ENCODE measurements at regions not wholly inside any gene's neighbourhood (a gene's known extent, or its start where the extent isn't known, plus 50 kb on each side); places are given as distances from the start of the nearest gene placed in this dataset.

- no peak for ATAC-seq
- POLR2A ChIA-PET: no interaction called here
These were observed 71.3 kb upstream of the PGRMC2 start for GRCh38 chr4:128358913-128359279.

More at GRCh38 chr4:128358913-128359279, 71.3 kb upstream of the PGRMC2 start:
- Mint-ChIP-seq H3K4me1 (peaks cover 16% of the 10 kb centered on the region), H3K27me3 (ENCODE audit: low read depth) (no peaks in the 10 kb centered on the region), H3K36me3 (peaks cover 12% of the 10 kb centered on the region), H3K9me3 (peaks cover 13% of the 10 kb centered on the region), H3K4me3 (no peak overlapping the region), H3K27ac (no peak overlapping the region)
- DNase-seq (ENCODE audit: low spot score): no peak
- TF ChIP-seq HMGA2 (CRISPR knock-in tag; IDR thresholded peaks at IDR 0.05) (no peak), ZNF671 (CRISPR knock-in tag; IDR thresholded peaks at IDR 0.05) (no peak), ZNF317 (CRISPR knock-in tag; IDR thresholded peaks at IDR 0.05; ENCODE audit: borderline replicate concordance, low read depth) (no peak), GTF2I (CRISPR knock-in tag; conservative IDR thresholded peaks at IDR 0.05) (no peak), STAT6 (CRISPR knock-in tag; conservative IDR thresholded peaks at IDR 0.05; ENCODE audit: low read depth) (no peak), TEAD4 (CRISPR knock-in tag; IDR thresholded peaks at IDR 0.05) (no peak), PRDM15 (CRISPR knock-in tag; IDR thresholded peaks at IDR 0.05) (no peak), ZNF423 (CRISPR knock-in tag; IDR thresholded peaks at IDR 0.05) (no peak), ATF1 (CRISPR knock-in tag; IDR thresholded peaks at IDR 0.05) (no peak), SMAD3 (CRISPR knock-in tag; IDR thresholded peaks at IDR 0.05; ENCODE audit: borderline replicate concordance) (no peak), OVOL2 (CRISPR knock-in tag; IDR thresholded peaks at IDR 0.05; ENCODE audit: borderline replicate concordance) (no peak), AFF4 (CRISPR knock-in tag; IDR thresholded peaks at IDR 0.05; ENCODE audit: borderline replicate concordance) (no peak), NFATC4 (CRISPR knock-in tag; IDR thresholded peaks at IDR 0.05) (no peak), RELA (CRISPR knock-in tag; IDR thresholded peaks at IDR 0.05; ENCODE audit: borderline replicate concordance) (no peak), PREB (CRISPR knock-in tag; IDR thresholded peaks at IDR 0.05; ENCODE audit: borderline replicate concordance) (no peak)
- CTCF ChIA-PET: no interaction called here
